B cell (primary cell): ENCODE measurements at regions not wholly inside any gene's neighbourhood (a gene's known extent, or its start where the extent isn't known, plus 50 kb on each side); places are given as distances from the start of the nearest gene placed in this dataset.

Experiments used
- EZH2 ChIP-seq: IDR thresholded peaks from 2 replicates; pipeline ENCODE4 v1.6.1; 2012; ENCODE audit warnings: borderline replicate concordance, low read depth, mild to moderate bottlenecking, moderate library complexity, low read length; ENCODE audit not compliant: insufficient read depth, poor library complexity, severe bottlenecking
- TF ChIP-seq, protein P1 (sequence below): fragments of 200-600 bp; IDR thresholded peaks from one replicate; pipeline ENCODE4 v1.8.0; 2022; ENCODE audit warnings: antibody characterized with exemption, mild to moderate bottlenecking

DNA sequence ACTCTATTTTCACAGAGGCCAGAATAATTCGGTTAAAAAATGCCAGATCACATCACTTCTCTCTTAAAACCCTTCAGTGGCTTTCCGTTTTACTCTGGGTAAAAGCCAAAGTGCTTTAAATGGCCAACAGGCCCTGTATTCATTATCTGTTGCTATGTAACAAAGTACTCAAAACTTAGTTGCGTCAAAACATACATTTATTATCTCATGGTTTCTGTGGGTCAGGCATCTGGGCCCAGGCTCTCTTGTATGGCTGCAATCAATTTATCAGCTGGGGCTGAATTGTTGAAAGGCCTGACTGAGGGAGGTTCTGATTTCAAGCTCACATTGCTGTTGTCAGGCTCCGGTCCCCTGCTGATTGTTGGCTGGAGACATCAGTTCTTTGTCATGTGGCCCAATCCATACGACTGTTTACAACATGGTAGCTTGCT, 72.7 kb upstream of the H2AZ1 start:
- TF ChIP-seq, protein P1, sequence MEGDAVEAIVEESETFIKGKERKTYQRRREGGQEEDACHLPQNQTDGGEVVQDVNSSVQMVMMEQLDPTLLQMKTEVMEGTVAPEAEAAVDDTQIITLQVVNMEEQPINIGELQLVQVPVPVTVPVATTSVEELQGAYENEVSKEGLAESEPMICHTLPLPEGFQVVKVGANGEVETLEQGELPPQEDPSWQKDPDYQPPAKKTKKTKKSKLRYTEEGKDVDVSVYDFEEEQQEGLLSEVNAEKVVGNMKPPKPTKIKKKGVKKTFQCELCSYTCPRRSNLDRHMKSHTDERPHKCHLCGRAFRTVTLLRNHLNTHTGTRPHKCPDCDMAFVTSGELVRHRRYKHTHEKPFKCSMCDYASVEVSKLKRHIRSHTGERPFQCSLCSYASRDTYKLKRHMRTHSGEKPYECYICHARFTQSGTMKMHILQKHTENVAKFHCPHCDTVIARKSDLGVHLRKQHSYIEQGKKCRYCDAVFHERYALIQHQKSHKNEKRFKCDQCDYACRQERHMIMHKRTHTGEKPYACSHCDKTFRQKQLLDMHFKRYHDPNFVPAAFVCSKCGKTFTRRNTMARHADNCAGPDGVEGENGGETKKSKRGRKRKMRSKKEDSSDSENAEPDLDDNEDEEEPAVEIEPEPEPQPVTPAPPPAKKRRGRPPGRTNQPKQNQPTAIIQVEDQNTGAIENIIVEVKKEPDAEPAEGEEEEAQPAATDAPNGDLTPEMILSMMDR, result no peak
- TF ChIP-seq EZH2, result no peak
